GM23248 (cell line): ENCODE measurements at regions not wholly inside any gene's neighbourhood (a gene's known extent, or its start where the extent isn't known, plus 50 kb on each side); places are given as distances from the start of the nearest gene placed in this dataset.

Experiments
- DNase-seq: peaks from one replicate; pipeline ENCODE4 v3.0.0-alpha.2; 2015
- H2AFZ ChIP-seq: fragments of 200-600 bp; sonication (generic); 2 replicates; pipeline ENCODE4 v1.6.1; 2016; ENCODE audit warnings: antibody characterized with exemption
- H3F3A ChIP-seq: fragments of 200-600 bp; sonication (generic); 2 replicates; pipeline ENCODE4 v1.6.1; 2016; ENCODE audit warnings: mild to moderate bottlenecking, antibody characterized with exemption, mixed run types; ENCODE audit not compliant: insufficient read depth
- H3K27ac ChIP-seq: fragments of 200-600 bp; sonication (generic); 2 replicates; pipeline ENCODE4 v1.5.1; 2016; ENCODE audit warnings: mild to moderate bottlenecking
- H3K27me3 ChIP-seq: fragments of 200-600 bp; sonication (generic); replicated peaks from 2 replicates; pipeline ENCODE4 v1.6.1; 2016; ENCODE audit warnings: mild to moderate bottlenecking; ENCODE audit not compliant: insufficient read depth
- H3K36me3 ChIP-seq: fragments of 200-600 bp; sonication (generic); 2 replicates; pipeline ENCODE4 v1.6.1; 2016; ENCODE audit warnings: low read depth, mild to moderate bottlenecking
- H3K4me1 ChIP-seq: fragments of 200-600 bp; sonication (generic); 2 replicates; pipeline ENCODE4 v1.6.1; 2016; ENCODE audit warnings: mild to moderate bottlenecking; ENCODE audit not compliant: insufficient read depth
- H3K4me2 ChIP-seq: fragments of 200-600 bp; sonication (generic); one replicate; pipeline ENCODE4 v1.6.1; 2016; ENCODE audit warnings: mild to moderate bottlenecking; ENCODE audit not compliant: unreplicated experiment
- H3K4me3 ChIP-seq: fragments of 200-600 bp; sonication (generic); 2 replicates; pipeline ENCODE4 v1.5.1; 2016; ENCODE audit warnings: mild to moderate bottlenecking
- H3K79me2 ChIP-seq: fragments of 200-600 bp; sonication (generic); 2 replicates; pipeline ENCODE4 v1.6.1; 2016; ENCODE audit warnings: mild to moderate bottlenecking; ENCODE audit not compliant: insufficient read depth
- H3K9ac ChIP-seq: fragments of 200-600 bp; sonication (generic); 2 replicates; pipeline ENCODE4 v1.6.1; 2016; ENCODE audit warnings: mild to moderate bottlenecking
- H3K9me2 ChIP-seq: fragments of 200-600 bp; sonication (generic); 2 replicates; pipeline ENCODE4 v1.6.1; 2016; ENCODE audit warnings: mixed run types, mild to moderate bottlenecking, moderate library complexity; ENCODE audit not compliant: insufficient read depth
- H3K9me3 ChIP-seq: fragments of 200-600 bp; sonication (generic); one replicate; pipeline ENCODE4 v1.6.1; 2017; ENCODE audit warnings: low read depth
- H4K20me1 ChIP-seq: fragments of 200-600 bp; sonication (generic); 2 replicates; pipeline ENCODE4 v1.6.0; 2016; ENCODE audit not compliant: insufficient read depth
- EZH2 ChIP-seq: fragments of 200-600 bp; sonication (generic); IDR thresholded peaks from 2 replicates; pipeline ENCODE4 v1.6.1; 2018; ENCODE audit warnings: antibody characterized with exemption, mild to moderate bottlenecking; ENCODE audit not compliant: insufficient read depth, poor library complexity, severe bottlenecking
- EZH2phosphoT487 ChIP-seq: fragments of 200-600 bp; sonication (generic); IDR thresholded peaks from 2 replicates; pipeline ENCODE4 v1.6.1; 2018; ENCODE audit warnings: antibody characterized with exemption, moderate library complexity, mild to moderate bottlenecking, low read depth; ENCODE audit not compliant: insufficient read depth
- WGBS, 2 experiments: methylation state at CpG; one replicate each; pipeline ENCODE4 v1.1.6; 2015 to 2017; ENCODE audit warnings: low lambda C conversion rate in 2 of 2, low coverage in 1 of 2; ENCODE audit errors: missing lambda C conversion rate in 2 of 2; 5-methylcytosine and 5-hydroxymethylcytosine counted together
- in situ Hi-C: fragments of 300-500 bp; cut with MboI; formaldehyde crosslinking; loops from 2 replicates; pipeline ENCODE4 v1.15.0; 2020

DNA sequence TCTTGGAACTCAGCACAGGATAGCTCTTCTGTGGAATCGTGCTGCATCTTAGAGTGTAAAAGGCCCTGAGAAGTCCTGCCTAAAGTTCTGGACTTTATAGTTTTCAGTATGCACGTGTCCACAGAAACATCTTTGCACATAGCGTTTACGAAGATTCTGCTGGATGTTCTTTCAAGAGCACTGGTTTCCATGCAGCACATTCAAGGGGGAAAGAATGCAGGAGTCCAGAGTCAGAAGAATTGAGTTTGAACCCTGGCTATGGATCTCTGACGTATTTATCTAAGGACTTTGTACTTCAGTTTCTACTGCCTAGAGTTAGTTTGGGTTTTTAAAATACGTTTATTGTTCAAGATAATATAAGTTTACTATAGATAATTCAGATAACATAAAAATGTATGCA, 282.8 kb upstream of the ZMIZ1 start:
- Histone ChIP-seq H3F3A (no peaks in the 10 kb centered on the region), H3K4me2 (no peak overlapping the region), H3K27ac (no peak overlapping the region), H2AFZ (no peak overlapping the region), H3K27me3 (no peaks in the 10 kb centered on the region), H3K4me3 (no peak overlapping the region), H3K36me3 (no peaks in the 10 kb centered on the region), H3K9me3 (no peaks in the 10 kb centered on the region), H4K20me1 (no peaks in the 10 kb centered on the region), H3K4me1 (no peaks in the 10 kb centered on the region), H3K9ac (no peak overlapping the region), H3K9me2 (no peaks in the 10 kb centered on the region), H3K79me2 (no peaks in the 10 kb centered on the region)
- TF ChIP-seq EZH2phosphoT487: no peak
- no peak for TF ChIP-seq EZH2
- DNase-seq: no peak
- WGBS, 2 experiments: 79 to 80% methylated on average over 6 of the region's 6 CpGs
- in situ Hi-C loops: no loop called here

DNA sequence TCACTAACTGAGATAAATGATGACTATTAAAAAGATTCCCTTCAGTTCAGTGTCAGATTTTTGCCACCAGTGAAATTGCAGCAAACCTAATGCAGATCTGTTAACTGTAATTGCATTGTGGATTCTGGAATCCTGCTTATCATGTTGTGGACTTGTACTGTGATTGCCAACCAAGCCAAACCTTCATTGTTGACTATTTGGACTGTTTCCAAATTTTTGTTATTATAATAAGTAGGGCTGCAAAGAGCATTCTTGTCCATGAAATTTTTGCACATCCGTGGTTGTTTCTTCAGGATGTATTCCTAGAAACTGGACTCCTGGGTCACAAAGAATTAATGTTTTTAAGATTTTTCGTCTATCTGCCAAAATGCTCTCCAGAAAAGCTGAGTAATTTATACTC, 281.6 kb upstream of the ZMIZ1 start:
- no peaks in the 10 kb centered on the region for H3K36me3 ChIP-seq
- H3K9me2 ChIP-seq: no peaks in the 10 kb centered on the region
- 8 to 13% methylated on average over 2 of the region's 2 CpGs for WGBS, 2 experiments
- no peak for DNase-seq
- H3K4me2 ChIP-seq: no peak overlapping the region
- H3K79me2 ChIP-seq: no peaks in the 10 kb centered on the region
- no peak overlapping the region for H3K27ac ChIP-seq
- TF ChIP-seq EZH2phosphoT487 (no peak), EZH2 (no peak)
- in situ Hi-C loops: no loop called here
- H3K9me3 ChIP-seq: no peaks in the 10 kb centered on the region
- no peaks in the 10 kb centered on the region for H3K4me1 ChIP-seq
- H3K27me3 ChIP-seq: no peaks in the 10 kb centered on the region
- no peak overlapping the region for H3K9ac ChIP-seq
- H3K4me3 ChIP-seq: no peak overlapping the region
- no peaks in the 10 kb centered on the region for H3F3A ChIP-seq
- H2AFZ ChIP-seq: no peak overlapping the region
- no peaks in the 10 kb centered on the region for H4K20me1 ChIP-seq

DNA sequence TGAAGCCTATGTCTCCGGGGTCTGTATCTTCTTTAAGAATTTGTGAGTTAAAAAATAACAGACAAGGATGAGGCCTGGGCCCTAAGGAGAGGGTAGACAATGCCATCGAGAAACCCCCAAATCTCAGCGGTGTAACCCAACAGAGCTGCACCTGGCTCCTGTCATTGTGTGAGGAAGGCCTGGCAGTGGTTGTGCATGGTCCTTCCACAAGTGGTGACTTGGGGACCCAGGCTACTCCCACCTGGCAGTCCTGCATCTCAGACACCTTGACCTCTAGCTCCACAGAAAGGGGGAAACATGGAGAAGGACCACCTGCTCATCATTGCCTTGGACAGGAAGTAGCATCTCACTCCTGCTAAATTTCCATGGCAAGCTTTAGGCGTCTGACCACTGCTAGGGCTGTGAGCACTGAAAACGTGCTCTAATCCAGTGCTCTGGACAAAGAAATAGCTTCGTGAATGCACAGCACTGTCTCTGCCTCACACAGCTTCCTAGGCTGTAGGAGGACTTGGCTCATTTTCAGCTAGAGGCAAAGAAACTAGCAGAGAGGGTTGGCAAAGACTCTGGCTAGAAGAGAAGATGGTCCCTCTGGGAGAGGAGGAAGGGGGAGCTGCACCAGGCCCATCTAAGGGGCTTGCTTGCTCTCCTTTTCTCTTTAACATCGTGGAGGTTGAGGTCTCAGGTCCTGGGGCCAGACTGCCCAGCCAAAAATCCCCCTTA, 273.9 kb upstream of the ZMIZ1 start:
- H3K79me2 ChIP-seq: no peaks in the 10 kb centered on the region
- no peak overlapping the region for H3K4me3 ChIP-seq
- no peaks in the 10 kb centered on the region for H4K20me1 ChIP-seq
- no peaks in the 10 kb centered on the region for H3F3A ChIP-seq
- H3K36me3 ChIP-seq: no peaks in the 10 kb centered on the region
- H3K27me3 ChIP-seq: no peaks in the 10 kb centered on the region
- DNase-seq: no peak
- TF ChIP-seq EZH2phosphoT487 (no peak), EZH2 (no peak)
- H3K9me2 ChIP-seq: no peaks in the 10 kb centered on the region
- H3K9me3 ChIP-seq: no peaks in the 10 kb centered on the region
- H3K4me2 ChIP-seq: no peak overlapping the region
- H2AFZ ChIP-seq: no peak overlapping the region
- no peak overlapping the region for H3K9ac ChIP-seq
- in situ Hi-C loops: no loop called here
- no peaks in the 10 kb centered on the region for H3K4me1 ChIP-seq
- WGBS, 2 experiments: 62 to 67% methylated on average over 7 of the region's 7 CpGs
- no peak overlapping the region for H3K27ac ChIP-seq

DNA sequence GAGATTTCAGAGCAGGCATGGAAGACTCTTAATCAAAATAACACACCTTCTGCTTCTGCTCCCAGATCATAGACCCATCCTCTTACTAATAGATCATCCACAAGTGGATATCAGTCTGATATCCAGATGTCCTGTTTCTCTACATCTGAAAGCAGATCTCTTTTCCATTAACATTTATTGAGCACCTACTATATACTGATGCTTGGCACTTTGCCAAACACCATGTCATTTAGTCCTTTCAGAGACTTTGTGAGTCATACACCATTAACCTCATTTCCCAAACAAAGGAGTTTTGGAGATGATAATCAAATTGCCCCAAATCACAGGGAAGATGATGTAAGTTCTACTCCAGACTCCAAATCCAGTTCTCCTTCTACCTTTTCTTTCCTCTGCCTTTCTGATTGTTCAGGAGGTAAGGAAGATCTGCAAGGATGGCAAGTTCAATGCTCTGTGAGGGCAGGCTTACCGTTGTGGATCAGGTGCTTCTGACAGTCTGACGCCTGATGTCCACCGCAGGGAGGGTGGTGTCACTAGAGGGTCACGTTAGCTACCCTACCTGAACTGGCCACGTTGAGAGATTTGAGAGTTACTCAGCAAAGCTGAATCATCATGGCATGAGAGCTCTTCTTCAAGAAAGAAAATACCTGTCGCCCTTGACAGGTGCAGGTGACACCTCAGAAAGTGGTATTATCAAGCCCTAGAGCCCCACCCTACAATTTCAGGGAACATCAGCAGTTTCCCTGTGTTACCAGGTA, 269.6 kb upstream of the ZMIZ1 start:
- Histone ChIP-seq H4K20me1 (no peaks in the 10 kb centered on the region), H3K4me1 (peaks cover 24% of the 10 kb centered on the region), H3K27ac (no peak overlapping the region), H3K9me2 (no peaks in the 10 kb centered on the region), H3K9ac (no peak overlapping the region), H3K36me3 (no peaks in the 10 kb centered on the region), H2AFZ (no peak overlapping the region), H3F3A (peaks cover 10% of the 10 kb centered on the region; the same call in 1 of the 2 replicates), H3K27me3 (no peaks in the 10 kb centered on the region), H3K79me2 (no peaks in the 10 kb centered on the region), H3K4me2 (no peak overlapping the region), H3K9me3 (no peaks in the 10 kb centered on the region), H3K4me3 (no peak overlapping the region)
- WGBS, 2 experiments: 93% methylated on average over 6 of the region's 6 CpGs
- TF ChIP-seq EZH2phosphoT487: no peak
- DNase-seq: peak; percentile 29
- in situ Hi-C loops: no loop called here
